ENCODE measurements at regions not wholly inside any gene's neighbourhood (a gene's known extent, or its start where the extent isn't known, plus 50 kb on each side); places are given as distances from the start of the nearest gene placed in this dataset.

- TF ChIP-seq POLR2A (IDR thresholded peaks at IDR 0.05) (no peak), CTCF (IDR thresholded peaks at IDR 0.05) (no peak)
- Histone ChIP-seq H3K27me3 (no peaks in the 10 kb centered on the region), H3K9me3 (no peaks in the 10 kb centered on the region), H3K4me3 (replicated peaks in 1 of 3) (no peak overlapping the region), H3K4me1 (peaks cover 25 to 35% of the 10 kb centered on the region in 2 donors), H3K27ac (peak overlapping the region; percentile 19 to 63 (median 59)), H3K36me3 (no peaks in the 10 kb centered on the region)
- intact Hi-C loops (cut with DNase I), result no loop called here
- WGBS, 2 donors, result 17 to 24% methylated on average over 1 of the region's 1 CpG
- DNase-seq, result no peak
Observed at GRCh38 chr7:16978358-16979244, 96.8 kb upstream of the AGR3 start.

- no peak for TF ChIP-seq POLR2A (IDR thresholded peaks at IDR 0.05)
- no peak for TF ChIP-seq CTCF (IDR thresholded peaks at IDR 0.05)
- no peak overlapping the region for H3K27ac ChIP-seq
- H3K9me3 ChIP-seq, result no peaks in the 10 kb centered on the region
- intact Hi-C loops (cut with DNase I), result loop anchor here (10.0 kb wide), 1 partner anchor 56 kb away; no protein-coding TSS in a partner anchor
- 95 to 96% methylated on average over 4 of the region's 4 CpGs for WGBS, 2 donors
- H3K36me3 ChIP-seq, result no peaks in the 10 kb centered on the region
- H3K4me3 ChIP-seq (replicated peaks in 1 of 3), result no peak overlapping the region
- no peaks in the 10 kb centered on the region for H3K27me3 ChIP-seq
- DNase-seq, result no peak
- peaks cover 25 to 35% of the 10 kb centered on the region in 2 donors for H3K4me1 ChIP-seq
Observed at GRCh38 chr7:16980539-16980938, 98.8 kb upstream of the AGR3 start.

- WGBS, 2 donors, result 28 to 29% methylated on average over 3 of the region's 3 CpGs
- H3K4me1 ChIP-seq, result peaks cover 17 to 35% of the 10 kb centered on the region in 2 donors
- intact Hi-C loops (cut with DNase I), result loop anchor here (10.0 kb wide), 1 partner anchor 58 kb away; no protein-coding TSS in a partner anchor
- H3K27ac ChIP-seq, result peak overlapping the region in 1 of 3 donors; percentile 37
- no peaks in the 10 kb centered on the region for H3K9me3 ChIP-seq
- peak; percentile 20 to 30 for DNase-seq
- H3K4me3 ChIP-seq (replicated peaks in 1 of 3), result no peak overlapping the region
- no peaks in the 10 kb centered on the region for H3K27me3 ChIP-seq
- no peaks in the 10 kb centered on the region for H3K36me3 ChIP-seq
- no peak for TF ChIP-seq POLR2A (IDR thresholded peaks at IDR 0.05)
- peak; percentile 75 to 99 (median 85) for TF ChIP-seq CTCF (IDR thresholded peaks at IDR 0.05)
Observed at GRCh38 chr7:16982640-16983350, 101.0 kb upstream of the AGR3 start.

GRCh38 chr7:16984375-16984774 lies 102.6 kb upstream of the AGR3 start:
- Histone ChIP-seq H3K4me3 (replicated peaks in 1 of 3) (no peak overlapping the region), H3K27ac (no peak overlapping the region), H3K27me3 (no peaks in the 10 kb centered on the region), H3K9me3 (no peaks in the 10 kb centered on the region), H3K36me3 (no peaks in the 10 kb centered on the region), H3K4me1 (peaks cover 6 to 23% of the 10 kb centered on the region in 2 donors)
- intact Hi-C loops (cut with DNase I), result loop anchor here (10.0 kb wide), 1 partner anchor 60 kb away; no protein-coding TSS in a partner anchor
- TF ChIP-seq CTCF (IDR thresholded peaks at IDR 0.05), result no peak
- no peak for TF ChIP-seq POLR2A (IDR thresholded peaks at IDR 0.05)
- no peak for DNase-seq
- WGBS, 2 donors, result 94% methylated on average over 2 of the region's 2 CpGs

Data from thyroid gland (tissue), 4 donors.